ENCODE measurements at regions not wholly inside any gene's neighbourhood (a gene's known extent, or its start where the extent isn't known, plus 50 kb on each side); places are given as distances from the start of the nearest gene placed in this dataset.

DNA sequence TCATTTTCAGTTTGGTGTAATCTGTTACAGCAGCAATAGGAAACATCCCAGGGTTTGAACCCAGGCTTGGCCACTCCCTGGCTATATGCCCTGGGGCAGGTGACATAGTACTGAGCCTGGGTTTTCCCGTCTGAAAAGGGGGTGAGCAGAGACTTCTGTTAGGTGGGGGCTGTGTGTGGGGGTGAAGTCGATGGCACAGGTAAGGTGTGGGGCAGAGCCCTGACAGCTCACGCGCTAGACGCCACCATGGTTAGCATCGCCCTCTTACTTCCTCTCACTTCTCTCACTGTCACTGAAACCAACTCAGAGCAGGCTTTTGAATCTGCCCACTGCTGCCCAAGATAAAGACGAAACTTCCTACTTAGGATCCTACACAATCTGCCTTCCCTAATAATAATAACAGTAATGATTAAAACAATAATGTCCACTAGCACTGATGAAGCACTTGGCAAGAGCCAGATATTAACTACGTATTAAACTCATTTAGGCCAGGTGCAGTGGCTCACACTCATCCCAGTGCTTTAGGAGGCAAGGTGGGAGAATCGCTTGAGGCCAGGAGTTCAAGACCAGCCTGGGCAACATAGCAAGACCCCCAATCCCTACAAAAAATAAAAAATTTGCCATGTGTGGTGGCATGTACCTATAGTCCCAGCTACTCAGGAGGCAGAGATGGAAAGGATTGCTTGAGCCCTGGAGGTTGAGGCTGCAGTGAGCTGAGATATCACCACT is 117.9 kb upstream of the PTPN1 start:
- DNase-seq (ENCODE audit: low read depth in 2 of 2): no peak

DNA sequence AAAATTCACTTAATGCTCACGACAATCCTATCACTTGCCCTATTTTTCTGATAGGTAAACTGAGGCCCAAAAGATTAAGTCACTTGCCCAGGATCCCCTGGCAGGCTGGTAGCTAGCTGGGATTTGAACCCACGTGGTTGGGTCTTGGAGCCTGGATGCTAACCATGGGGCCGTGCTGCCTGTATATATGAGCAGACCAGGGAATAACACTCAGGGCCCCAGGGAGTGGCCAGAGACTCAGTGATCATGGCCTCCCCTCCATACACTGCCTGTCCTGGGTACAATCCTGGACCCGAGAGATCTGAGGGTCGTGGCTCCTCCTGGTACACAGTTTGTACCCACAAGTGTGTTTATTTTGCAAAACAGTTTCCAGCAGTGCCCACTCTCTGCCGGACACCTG is 116.9 kb upstream of the PTPN1 start:
- DNase-seq (ENCODE audit: low read depth in 2 of 2): no peak

DNA sequence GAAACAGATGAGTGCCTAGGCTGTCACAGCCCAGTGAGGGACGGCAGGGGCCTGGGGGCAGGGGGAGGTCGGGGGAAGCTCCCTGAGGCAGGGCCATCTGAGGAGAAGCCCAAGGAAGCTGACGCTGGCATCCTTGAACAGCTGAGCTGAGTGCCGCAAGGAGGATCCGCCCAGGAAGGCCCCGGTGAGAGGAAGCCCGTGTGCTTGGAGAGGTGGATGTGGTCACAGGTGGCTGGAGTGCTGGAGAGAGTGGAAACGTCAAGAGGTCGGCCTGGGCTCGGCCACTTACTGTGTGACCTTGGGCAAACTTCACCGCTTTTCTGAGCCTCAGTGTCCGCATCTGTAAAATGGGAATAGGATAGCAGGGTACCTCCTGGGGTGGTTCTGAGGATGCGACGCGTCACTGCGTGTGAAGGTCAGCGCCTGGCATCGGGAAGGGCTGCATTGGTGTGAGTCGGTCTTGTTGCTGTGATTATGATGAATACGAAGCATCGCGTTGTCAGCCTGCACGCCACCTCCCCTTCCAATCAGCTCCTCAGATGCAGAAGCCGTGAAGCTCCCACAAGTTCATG is 116.1 kb upstream of the PTPN1 start:
- DNase-seq (ENCODE audit: low read depth in 2 of 2): no peak

DNA sequence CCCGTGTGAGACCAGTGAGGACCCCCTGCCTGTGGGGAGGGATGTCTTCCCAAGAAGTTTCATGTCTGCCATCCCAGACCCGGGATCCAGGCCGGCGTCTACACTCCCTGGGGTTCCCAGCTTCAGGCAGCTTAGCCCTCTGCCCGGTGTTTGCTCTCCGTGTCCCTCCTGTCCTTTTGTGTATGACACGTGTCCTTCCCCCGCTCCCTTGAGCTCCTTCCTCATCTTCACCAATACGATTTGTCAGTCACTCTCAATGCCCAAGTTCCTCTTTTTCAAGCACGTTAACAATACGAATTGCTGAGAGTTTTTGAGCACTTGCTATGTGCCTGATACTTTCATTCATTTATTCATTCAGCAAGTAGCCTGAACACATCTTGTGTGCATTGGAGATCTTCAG is 115.6 kb upstream of the PTPN1 start:
- no peak for DNase-seq (ENCODE audit: low read depth in 2 of 2)

DNA sequence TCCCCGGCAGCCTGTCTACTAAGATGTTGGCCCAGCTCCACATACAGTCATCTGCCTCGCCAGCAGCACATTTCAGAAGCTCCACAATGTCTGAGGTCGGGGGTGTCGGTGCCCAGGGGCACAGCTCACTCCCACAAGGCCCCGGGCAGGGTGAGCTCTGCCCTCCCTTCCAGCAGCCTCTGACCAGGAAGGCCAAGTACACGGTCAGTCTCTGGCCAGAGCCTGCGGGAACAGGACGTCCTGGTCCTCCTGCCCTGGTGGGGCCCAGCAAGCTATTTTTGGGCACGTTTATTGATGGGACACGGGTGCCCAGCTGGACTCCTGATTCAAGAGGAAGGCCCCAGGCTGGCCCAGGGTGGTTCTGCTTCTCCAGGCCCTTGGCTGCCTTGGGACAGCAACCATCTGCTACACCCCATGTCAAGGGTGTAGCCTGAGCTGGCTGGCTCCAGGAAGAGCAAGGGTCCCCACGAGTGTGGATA is 114.9 kb upstream of the PTPN1 start:
- no peak for DNase-seq (ENCODE audit: low read depth in 2 of 2)

DNA sequence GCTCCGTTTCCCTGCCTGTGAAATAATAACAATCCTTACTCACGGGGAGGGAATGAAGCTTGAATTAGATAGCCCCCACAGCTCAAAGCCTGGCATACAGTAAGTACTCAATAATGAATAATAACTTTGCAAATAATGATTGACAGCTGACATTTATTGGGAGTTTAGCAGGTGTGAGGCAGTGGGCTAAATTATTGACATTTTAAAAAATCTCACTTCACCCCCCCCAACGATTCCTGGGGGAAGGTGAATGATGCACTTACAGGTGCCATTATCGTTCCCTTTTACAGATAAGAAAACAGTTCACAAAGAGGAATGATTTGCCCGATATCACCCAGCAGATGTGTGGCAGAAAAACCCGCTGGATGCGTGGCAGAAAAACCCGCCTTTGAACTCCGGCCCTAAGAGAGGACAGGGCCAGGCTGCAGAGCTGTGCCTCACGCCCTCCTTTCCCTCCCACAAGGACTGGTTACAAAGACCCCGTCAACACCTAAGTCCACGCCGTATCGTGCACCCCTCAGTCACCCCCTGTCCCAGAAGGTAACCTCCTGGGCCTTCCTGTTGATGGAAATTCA is 114.2 kb upstream of the PTPN1 start:
- no peak for DNase-seq (ENCODE audit: low read depth in 2 of 2)

DNA sequence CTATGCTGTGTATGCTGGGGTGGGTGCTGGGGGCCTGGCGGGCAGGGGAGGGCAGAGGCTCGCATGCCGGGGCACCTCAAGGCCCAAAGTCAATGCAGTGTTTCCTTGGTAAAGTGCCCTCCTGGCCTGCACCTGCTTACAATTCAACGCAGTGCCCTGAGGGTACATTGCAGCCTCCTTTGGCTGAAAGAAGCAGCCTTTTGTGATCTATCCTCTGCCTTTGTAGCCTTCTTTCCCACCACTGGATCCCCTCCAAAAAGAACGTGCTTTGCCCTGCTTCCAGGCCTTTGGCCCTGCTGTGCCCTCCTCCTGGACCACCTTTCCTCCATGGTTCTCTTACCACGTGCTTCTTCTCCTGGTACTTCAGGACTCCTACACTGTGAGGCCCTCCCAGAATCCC is 113.6 kb upstream of the PTPN1 start:
- no peak for DNase-seq (ENCODE audit: low read depth in 2 of 2)

DNA sequence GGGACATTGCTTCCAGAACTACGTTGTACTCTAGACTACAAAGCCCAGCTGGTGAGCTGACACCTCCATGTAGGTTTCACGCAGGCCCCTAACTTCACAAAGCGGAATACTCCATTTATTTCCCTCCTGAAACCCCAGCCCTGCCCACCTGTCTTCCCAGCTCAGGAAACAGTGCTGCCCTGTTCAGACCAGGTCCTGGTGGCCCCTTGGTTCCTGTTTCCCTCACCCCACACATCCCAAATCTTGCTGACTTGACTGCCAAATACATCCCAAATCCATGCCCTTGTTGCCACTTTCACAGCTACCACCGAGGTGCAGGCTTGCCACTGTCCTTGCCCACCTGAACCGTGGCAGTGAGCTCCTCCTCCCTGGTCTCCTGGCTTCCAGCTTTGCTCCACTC is 113.1 kb upstream of the PTPN1 start:
- DNase-seq (ENCODE audit: low read depth in 2 of 2): no peak

DNA sequence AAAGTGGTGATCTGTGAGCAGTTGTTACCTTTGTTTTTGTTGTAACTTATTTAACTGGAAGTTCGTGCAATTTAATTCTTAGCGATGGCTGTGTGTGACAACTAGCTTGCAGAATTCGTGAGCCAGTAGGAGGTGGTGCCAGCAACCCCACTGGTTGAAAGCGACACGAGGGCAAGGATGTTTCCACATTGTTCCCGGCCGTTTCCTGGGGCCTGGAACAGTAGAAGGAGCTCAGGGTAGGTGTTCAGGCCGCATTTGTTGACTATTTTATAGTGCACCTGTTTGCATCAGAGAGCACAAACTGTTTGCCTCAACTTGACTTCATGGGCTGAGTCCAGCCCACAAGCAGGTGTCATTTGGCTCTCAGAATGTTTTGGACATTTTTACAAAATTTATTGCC is 112.1 kb upstream of the PTPN1 start:
- no peak for DNase-seq (ENCODE audit: low read depth in 2 of 2)

DNA sequence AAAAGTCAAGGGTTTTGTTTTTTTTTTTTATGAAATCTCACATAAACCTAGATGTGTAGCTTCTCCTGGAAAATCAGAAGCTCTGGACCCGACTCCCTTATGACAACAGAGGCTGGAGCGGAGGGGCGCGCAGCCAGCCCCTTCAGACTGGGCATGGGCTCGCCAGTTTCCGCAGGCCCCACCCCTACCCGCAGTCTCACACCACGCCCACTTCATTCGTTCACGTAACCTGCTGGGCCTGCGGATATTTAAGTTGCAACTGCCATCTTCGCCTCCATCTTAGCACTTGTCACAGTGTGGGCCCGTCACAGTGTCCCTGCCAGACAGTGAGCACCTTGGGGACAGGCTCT is 111.7 kb upstream of the PTPN1 start:
- no peak for DNase-seq (ENCODE audit: low read depth in 2 of 2)

DNA sequence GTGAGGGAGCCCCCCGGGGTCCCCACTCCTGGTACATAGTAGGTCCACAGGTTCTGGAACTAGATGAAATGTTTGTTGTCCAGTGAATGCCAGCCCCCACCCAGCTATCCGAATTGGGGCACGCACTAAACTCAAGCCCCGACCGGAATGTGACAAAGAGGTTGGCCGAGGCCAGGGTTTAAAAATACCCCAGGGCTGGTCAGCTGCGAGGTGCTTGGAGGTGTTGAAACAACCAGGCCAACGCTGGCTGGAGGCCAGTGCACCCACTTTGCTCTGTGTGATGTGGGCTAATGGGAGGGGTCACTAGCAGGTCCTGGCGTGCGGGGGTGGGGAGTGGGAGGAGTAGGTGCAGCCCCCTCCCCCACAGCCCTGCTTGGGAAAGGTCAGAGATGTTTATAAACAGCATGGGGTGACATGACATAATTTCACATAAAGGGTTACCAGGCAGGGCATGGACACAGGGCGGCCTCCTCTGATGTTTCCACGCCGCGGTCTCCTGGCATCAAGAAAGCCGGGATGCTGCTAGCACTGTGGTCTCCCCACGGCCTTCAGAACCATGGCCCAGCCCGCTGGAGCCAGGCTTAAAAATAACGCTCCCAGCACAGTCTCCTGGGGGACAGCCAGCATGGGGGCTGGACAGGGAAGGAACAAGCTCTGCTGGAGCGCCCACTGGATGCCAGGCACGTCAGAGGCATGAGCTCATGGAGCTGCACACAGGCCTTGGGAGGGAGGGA is 111.2 kb upstream of the PTPN1 start:
- no peak for DNase-seq (ENCODE audit: low read depth in 2 of 2)

DNA sequence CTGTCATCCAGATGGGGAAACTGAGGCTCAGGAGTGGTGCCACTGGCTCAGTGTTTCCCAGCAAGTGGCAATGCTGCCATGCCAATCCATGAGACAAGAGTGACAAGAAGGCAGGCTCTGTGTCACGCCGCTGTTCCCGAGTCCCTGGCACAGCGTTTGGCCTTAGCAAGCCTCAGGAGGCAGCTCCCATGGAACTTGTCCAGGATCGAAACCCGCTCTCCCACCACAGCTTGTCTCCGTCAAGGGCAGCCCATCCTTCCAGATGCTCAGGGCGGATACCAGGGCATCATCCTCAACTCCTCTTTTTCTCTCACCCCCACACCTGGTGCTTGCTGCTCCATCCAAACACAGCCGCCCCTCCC is 110.6 kb upstream of the PTPN1 start:
- DNase-seq (ENCODE audit: low read depth in 2 of 2): no peak

DNA sequence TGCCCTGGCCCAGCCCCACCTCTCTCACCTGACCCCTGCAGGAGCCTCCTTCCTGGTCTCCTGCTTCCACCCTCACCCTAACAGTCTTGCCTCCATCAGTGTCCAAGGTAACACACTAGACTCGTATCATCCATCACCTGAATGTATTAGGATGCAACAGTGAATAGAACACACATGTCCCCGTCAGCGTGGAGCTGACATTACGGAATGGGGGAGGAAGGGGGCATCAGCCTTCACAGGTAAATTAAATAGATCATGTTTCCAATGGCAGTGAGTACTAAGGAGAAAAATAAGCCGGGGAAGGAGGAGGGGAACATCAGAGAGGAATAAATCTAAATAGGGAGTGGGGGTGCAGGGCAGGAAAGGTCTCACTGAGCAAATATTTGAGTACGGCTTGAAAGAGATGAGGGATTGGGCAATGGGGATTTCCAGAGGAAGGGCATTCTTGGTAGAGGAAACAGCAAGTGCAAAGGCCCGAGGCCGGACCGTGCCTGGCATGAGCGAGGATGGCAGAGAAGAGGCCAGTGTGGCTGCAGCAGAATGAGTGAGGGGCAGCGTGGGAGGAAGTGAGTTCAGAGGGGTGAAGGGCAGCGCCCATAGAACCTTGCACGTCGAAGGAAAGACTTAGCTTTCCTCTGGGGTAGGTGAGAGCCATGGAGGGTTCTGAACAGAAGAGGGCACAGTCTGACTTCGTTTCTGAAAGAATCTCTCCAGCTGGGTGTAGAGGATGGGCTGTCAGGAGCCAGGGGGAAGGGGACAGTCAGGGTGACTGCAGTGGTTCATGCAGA is 110.1 kb upstream of the PTPN1 start:
- DNase-seq (ENCODE audit: low read depth in 2 of 2): no peak

DNA sequence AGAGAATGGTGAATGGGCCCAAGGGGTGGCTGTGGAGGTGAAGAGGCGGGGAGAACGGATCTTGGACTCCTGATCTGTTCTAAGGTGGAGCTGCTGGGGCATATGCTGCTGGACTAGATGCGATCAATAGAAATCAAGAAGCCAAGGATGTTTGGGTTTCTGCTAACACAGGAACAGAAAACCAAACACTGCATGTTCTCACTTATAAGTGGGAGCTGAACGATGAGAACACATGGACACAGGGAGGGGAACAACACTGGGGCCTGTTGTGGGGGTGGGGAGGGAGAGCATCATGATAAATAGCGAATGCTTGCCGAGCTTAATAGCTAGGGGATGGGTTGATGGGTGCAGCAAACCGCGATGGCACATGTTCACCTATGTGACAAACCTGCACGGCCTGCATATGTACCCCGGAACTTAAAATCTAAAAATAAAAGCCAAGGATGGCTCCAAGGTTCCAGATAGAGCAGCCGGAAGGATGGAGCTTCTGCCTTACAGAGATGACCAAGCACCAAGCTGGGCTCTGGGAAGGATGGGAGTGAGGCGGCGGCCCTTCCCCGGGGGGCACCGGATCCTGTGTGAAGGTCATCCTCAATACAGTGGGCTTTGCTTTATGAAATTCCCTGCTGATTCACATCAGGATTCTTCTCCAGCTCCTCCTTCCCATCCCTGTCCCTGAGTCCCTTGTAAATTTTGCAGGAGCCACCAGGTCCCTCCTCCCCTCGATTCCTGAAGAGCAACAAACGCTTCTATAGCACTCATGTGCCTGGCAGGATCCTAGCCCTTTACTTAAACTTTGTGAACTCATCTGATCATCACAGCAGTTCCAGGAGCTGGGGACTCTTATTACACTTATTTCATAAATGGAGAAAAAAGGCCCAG is 109.2 kb upstream of the PTPN1 start:
- DNase-seq (ENCODE audit: low read depth in 2 of 2): no peak

DNA sequence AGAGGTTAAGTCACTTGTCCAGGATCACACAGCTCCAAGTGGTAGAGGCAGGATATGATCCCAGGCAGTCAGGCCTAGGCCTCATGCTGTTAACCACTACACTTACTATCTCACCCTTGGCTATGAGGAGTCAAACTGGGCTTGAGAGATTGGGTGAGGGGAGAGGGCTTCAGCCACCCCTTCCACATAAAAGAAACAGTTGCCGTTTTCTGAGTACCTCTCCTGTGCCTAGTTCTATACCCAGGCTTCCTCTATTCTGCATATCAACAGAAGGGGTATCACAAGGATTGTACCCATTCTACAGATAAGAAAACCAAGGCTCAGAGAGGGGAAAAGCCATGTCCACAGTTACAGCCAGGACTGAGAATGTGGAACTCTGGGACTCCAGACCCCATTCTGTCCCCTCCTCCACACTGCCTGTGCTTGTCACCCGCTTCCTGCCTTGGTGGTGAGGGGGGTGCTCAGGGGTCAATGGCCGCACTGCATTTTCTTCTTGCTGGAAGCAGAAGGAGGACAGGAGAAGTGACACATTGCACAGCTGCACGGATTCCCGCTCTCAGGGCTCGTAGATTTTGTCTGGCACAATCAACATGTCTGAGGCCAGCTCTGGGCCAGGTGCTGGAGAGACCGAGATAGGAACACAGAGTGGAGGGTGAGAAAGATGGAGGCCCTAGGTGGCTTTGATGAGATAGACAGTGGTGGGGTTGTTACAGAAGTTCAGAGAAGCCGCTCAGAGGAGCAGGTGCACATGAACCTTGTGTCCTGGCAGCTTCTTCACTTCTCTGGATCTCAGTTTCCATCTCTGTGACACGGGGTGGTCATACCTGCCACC is 108.4 kb upstream of the PTPN1 start:
- no peak for DNase-seq (ENCODE audit: low read depth in 2 of 2)

DNA sequence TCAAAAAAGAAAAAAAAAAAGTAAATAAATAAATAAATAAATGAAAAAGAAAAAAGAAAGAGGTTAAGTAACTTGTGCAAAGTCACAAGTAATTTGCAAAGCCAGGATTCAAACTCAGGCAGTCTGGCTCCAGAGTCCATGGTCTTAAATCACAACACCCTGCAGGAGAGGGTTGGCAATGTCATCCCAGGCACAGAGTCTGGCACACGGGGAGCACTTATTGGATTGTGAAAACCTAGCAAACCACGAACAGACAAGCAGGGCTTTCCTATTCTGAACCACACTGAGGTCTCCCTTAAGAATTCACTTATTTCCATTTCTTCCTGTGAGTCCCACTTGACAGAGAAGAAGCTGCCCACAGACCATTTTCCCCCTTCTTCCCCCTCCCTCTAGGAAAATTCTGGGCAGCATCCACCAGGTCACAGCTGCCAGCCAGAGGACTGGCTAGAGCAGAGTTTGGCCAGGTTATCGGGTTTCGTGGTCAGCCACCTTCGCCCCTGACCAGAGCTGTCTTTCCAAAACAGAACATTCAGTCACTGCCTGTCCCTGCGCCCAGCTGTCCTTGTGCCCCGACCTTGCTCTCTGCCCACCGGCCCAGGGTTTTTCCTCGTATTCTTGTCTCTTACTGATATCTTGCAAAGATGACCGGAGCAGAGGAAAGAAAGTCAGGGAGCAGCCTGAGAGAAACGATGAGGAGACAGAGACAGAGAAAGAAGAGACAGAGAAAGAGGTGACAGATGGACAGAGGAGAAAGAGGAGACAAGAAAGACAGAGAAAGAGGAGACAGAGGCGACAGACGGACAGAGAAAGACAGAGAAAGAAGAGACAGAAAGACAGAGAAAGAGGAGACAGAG is 106.4 kb upstream of the PTPN1 start:
- no peak for DNase-seq (ENCODE audit: low read depth in 2 of 2)

DNA sequence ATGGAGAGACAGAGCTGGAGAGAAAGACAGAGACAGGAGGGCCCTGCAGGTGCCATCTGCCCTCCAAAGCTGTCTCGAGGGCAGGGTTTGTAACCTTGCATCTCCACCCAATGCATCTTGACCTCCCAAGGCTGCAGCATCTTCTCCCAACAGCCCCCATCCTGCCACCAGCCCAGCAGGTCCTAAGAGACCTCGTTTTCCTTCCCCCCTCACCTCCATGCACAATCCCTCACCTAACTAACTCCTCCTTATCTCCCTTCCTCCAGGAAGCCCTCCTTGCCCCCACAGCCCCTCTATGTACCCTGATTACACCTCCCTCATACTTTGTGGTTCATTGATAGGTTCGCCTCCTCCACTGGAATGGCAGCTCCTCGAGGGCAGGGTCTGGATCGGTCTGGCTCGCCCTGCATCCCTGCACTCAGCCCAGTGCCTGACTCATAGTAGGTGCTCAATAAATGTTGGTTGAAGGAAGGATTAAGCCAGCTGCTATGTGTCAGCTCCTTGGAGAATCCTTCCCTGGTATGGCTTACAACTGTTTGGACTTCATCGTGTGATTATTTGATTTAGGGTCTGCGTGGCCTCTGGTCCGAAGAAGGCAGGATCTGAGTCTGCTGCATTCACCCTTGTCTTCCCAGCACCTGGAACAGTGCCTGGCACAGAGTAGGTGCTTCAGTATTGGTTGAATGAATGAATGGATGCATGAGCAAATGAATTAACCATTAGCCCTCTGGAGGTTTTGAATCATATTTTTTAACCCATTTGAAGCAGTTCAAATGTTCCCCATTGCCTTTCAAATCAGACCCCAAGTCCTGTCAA is 105.6 kb upstream of the PTPN1 start:
- no peak for DNase-seq (ENCODE audit: low read depth in 2 of 2)

DNA sequence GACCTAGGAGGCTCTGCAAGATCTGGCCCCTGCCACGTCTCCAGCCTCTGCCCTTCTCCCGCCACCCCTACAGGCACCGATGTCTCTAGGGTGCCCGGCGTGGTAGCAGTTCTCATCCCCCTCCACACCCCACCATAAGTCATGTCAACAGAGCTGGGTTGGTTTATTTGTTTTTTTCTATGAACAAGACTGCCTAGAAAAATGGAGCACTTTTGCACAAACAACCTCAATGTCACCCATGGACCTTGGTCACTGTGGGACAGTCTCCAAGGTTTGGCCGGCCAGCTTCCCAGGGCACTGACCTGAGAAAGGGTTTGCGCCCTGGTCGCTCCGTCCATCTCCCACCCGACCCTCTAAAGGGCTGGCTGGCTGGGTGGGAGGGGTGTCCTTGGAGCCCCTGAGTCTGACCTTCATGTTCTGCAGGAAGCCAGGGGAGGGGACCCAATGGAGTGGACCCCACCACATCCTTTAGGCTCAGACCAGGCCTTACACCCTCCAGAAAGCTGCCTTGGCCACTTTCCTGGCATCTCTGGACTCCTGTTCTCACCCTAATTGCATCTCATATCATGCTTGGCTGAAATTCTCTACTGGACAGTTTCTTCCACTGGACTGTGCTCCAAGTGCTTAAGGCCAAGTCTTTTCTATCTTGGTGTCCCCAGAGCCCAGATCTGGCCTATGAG is 104.8 kb upstream of the PTPN1 start:
- DNase-seq (ENCODE audit: low read depth in 2 of 2): no peak
